Rectal smooth muscle tissue (tissue), 1 donor: ENCODE measurements at regions not wholly inside any gene's neighbourhood (a gene's known extent, or its start where the extent isn't known, plus 50 kb on each side); places are given as distances from the start of the nearest gene placed in this dataset.

Source experiments
- H3K27ac ChIP-seq: one replicate; pipeline ENCODE4 v1.7.0; 2013; ENCODE audit warnings: low read depth, low read length, inconsistent platforms
- H3K27me3 ChIP-seq: one replicate; pipeline ENCODE4 v1.7.0; 2013; ENCODE audit warnings: low read length; ENCODE audit not compliant: control insufficient read depth, insufficient read depth
- H3K36me3 ChIP-seq: one replicate; pipeline ENCODE4 v1.7.0; 2013; ENCODE audit warnings: low read length; ENCODE audit not compliant: control insufficient read depth, insufficient read depth
- H3K4me1 ChIP-seq: one replicate; pipeline ENCODE4 v1.7.0; 2013; ENCODE audit warnings: low read length; ENCODE audit not compliant: control insufficient read depth, insufficient read depth
- H3K4me3 ChIP-seq: one replicate; pipeline ENCODE4 v1.7.0; 2013; ENCODE audit warnings: low read length
- H3K9ac ChIP-seq: one replicate; pipeline ENCODE4 v1.7.0; 2013; ENCODE audit warnings: low read length

DNA sequence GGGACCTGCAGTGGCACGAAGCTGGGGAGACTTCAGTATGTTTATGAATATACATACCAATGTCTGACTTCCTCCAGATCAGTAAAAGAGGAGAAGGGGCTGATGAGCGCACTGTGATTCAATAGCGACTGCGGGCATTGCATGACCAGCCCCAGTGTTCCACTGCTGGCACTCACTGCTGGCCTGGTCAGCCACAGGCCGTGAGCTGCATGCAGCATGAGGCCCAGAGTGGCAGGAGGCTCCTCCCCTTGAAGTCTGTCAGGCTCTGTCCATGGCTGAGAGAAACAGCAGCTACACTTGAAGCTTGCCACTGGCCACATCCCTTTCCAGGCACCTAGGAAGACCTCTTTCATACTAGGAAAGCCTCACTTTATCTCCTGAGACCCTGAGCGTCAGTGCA lies 265.9 kb upstream of the CDYL start:
- Histone ChIP-seq H3K27ac (no peak overlapping the region), H3K4me1 (no peaks in the 10 kb centered on the region), H3K27me3 (no peaks in the 10 kb centered on the region), H3K4me3 (no peak overlapping the region), H3K9ac (no peak overlapping the region), H3K36me3 (no peaks in the 10 kb centered on the region)

DNA sequence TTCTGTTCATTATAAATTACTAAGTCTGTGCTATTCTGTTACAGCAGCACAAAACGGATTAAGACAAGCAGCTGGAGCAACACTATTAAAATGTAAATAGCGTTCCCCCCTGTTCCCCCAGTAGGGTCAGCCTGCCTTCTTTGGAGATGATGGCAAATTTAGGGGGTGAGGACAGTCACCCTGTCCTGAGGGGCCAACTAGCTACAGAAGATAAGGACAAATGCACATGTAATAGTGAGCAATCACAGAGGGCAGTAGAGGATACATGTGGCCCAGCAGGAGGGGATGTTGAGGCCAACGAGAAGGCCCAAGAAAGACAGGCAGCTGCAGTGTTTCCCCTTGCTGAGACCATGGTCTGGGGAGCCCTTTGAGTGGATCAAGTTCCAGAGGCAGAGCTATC lies 266.7 kb upstream of the CDYL start:
- Histone ChIP-seq H3K27me3 (no peaks in the 10 kb centered on the region), H3K9ac (no peak overlapping the region), H3K4me3 (no peak overlapping the region), H3K4me1 (no peaks in the 10 kb centered on the region), H3K27ac (no peak overlapping the region), H3K36me3 (no peaks in the 10 kb centered on the region)

DNA sequence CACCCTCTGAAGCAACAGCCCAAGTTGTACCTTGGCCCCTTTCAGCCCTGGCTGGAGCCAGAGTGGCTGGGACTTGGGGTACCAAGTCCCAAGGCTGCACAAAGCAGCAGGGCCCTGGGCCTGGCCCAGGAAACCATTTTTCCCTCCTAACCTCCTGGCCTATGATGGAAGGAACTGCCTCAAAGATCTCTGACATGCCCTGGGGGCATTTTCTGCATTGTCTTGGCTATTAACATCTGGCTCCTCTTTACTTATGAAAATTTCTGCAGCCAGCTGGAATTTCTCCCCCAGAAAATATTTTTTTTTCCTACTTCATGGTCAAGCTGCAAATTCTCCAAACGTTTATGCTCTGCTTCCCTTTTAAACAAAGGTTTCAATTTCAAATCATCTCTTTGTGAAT lies 269.4 kb upstream of the CDYL start:
- Histone ChIP-seq H3K4me1 (no peaks in the 10 kb centered on the region), H3K27me3 (no peaks in the 10 kb centered on the region), H3K36me3 (no peaks in the 10 kb centered on the region), H3K27ac (no peak overlapping the region), H3K4me3 (no peak overlapping the region), H3K9ac (no peak overlapping the region)

DNA sequence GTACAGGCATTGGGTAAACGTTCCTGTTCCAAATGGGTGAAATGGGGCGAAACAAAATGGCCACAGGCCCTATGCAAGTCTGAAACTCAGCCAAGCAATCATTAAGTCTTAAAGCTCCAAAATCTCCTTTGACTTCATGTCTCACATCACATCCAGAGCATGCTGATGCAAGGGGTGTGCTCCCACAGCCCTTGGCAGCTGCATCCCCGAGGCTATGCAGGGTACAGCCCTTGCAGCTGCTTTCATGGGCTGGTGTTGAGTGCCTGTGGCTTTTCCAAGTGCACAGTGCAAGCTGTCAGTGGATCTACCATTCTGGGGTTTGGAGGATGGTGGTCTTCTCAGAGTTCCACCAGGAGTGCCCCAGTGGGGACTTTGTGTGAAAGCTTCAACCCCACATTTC lies 270.0 kb upstream of the CDYL start:
- Histone ChIP-seq H3K36me3 (no peaks in the 10 kb centered on the region), H3K4me1 (no peaks in the 10 kb centered on the region), H3K9ac (no peak overlapping the region), H3K4me3 (no peak overlapping the region), H3K27ac (no peak overlapping the region), H3K27me3 (no peaks in the 10 kb centered on the region)

DNA sequence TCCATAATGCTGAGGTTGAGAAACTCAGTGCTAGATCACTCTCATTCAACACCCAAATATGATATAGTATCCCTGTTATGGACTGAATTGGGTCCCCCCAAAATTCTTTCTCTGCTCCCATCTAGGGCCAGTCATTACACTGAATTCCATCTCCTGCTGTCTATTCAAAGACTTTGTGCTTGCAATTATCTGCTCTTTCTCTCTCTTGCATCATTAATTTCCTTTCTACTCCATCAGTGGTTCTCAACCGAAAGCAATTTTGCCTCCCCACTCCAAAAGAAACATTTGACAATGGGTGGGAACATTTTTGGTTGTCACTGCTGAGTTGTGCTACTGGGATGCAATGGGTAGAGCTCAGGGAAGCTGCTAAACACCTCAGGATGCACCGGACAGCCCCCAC lies 271.5 kb upstream of the CDYL start:
- H3K36me3 ChIP-seq: no peaks in the 10 kb centered on the region
- H3K27me3 ChIP-seq: no peaks in the 10 kb centered on the region
- no peak overlapping the region for H3K27ac ChIP-seq
- H3K4me1 ChIP-seq: no peaks in the 10 kb centered on the region
- H3K4me3 ChIP-seq: no peak overlapping the region
- H3K9ac ChIP-seq: no peak overlapping the region

DNA sequence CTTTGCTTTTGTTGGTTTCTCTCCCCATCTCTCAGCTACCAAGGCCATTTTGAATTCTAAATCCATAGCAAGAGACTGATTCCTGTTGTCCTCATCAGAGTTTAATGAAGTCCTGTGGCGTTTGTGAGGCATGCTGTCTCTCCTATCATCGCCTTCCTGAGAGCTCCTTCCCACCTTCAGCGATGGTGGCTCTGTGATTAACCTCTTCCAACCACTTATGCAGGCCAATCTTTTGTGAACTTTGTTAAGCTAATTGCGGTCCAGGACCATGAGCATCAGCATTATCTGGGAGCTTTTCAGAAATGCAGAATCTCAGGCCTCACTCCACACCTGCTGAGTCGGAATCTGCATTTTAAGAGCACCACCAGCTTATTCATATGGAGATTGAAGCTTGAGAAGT lies 272.5 kb upstream of the CDYL start:
- Histone ChIP-seq H3K27me3 (no peaks in the 10 kb centered on the region), H3K4me3 (no peak overlapping the region), H3K36me3 (no peaks in the 10 kb centered on the region), H3K27ac (no peak overlapping the region), H3K4me1 (no peaks in the 10 kb centered on the region), H3K9ac (no peak overlapping the region)

DNA sequence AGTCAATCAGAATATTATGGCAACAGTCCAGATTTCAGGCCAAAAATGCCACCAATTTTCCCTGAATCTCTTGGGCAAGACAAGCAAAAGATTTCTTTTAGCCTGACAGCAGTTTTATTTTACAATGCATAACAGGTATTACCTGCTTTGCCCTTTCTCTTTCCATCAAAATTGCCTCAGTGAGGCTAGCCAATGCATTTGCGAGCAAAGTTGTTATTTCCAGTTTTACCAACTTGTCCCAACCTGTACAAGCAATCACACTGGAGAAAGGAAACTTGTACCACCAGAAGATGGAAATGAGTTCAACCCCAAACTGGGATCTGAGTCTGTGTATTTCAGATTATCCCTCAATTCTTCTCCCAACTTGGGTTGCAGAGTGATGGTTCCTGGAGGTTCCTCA lies 279.9 kb upstream of the CDYL start:
- H3K4me3 ChIP-seq: no peak overlapping the region
- no peaks in the 10 kb centered on the region for H3K36me3 ChIP-seq
- H3K9ac ChIP-seq: no peak overlapping the region
- H3K27me3 ChIP-seq: no peaks in the 10 kb centered on the region
- H3K27ac ChIP-seq: no peak overlapping the region
- H3K4me1 ChIP-seq: no peaks in the 10 kb centered on the region

DNA sequence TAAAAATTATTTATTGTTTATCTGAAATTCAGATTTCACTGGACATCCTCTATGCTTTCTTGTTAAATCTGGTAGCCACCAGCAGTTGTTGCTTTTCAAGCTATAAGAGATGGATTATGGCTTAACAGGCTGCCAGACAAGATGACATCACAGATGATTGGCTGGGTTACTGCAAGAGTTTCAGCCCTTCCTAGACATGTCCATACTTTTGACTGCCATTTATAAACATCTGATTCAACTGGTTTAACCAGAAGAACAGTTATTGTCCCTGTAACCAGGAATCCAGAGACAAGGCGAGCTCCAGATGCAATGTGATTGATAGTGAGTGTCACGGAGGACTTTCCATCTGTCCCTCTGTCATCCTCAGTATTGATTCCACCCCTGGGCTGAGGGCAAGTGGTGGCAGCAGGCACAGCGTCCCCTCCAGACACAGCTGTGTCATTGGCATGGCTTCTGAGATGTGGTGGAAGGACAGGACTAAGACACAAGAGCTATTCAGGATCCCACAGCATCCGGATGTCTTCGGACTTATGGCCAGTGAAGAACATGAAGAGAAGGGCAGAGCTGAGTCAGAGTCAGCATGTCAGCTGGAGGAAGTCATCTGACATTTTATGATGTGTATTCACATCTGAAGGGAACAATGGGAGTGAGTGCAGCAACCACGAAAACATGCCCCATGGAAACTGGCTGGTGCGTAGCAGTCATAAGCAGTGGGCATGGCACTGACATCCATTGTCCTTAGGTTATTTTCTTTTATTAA lies 284.5 kb upstream of the CDYL start:
- Histone ChIP-seq H3K27me3 (no peaks in the 10 kb centered on the region), H3K4me3 (no peak overlapping the region), H3K4me1 (no peaks in the 10 kb centered on the region), H3K27ac (no peak overlapping the region), H3K36me3 (no peaks in the 10 kb centered on the region), H3K9ac (no peak overlapping the region)

DNA sequence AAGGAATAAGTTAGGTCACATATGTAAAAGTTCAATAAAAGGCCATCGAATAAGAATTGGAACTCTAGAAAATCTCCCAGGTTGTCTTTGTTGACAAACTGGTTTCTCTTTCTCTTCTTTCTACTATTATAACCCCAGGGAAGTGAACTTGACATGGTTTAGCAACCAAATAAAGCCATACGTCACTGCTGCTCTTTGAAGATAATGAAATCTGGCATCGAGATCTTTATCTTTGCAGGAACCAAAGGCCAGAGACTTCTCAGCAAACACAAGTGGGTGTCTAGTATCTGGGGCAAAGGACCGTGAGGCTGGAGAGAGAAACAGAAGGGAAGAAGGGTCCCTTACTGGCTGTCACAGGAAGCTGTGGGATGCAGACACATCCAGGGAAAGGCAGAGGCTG lies 286.7 kb upstream of the CDYL start:
- Histone ChIP-seq H3K36me3 (no peaks in the 10 kb centered on the region), H3K27ac (no peak overlapping the region), H3K4me3 (no peak overlapping the region), H3K27me3 (no peaks in the 10 kb centered on the region), H3K9ac (no peak overlapping the region), H3K4me1 (no peaks in the 10 kb centered on the region)

DNA sequence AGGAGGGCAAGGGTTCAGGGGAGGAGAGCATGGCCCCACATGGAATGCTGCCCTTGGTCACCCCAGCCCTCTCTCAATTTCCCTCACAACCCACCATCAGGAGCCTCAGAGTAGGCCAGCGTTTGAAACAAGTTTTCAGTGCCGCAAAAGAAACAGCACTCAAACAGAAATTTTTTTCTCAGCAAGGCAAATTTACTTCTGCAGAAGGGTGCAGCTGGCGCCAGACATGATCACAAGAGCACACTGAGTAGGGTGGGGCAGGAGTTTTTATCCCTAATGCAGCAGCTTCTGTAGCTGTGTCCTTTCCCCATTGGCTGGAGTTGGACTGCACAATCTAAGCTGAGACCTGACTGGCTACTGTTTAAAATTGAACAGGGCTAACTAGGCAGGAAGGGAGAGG lies 287.8 kb upstream of the CDYL start:
- no peaks in the 10 kb centered on the region for H3K36me3 ChIP-seq
- no peaks in the 10 kb centered on the region for H3K27me3 ChIP-seq
- H3K27ac ChIP-seq: no peak overlapping the region
- H3K4me1 ChIP-seq: no peaks in the 10 kb centered on the region
- no peak overlapping the region for H3K9ac ChIP-seq
- H3K4me3 ChIP-seq: no peak overlapping the region

DNA sequence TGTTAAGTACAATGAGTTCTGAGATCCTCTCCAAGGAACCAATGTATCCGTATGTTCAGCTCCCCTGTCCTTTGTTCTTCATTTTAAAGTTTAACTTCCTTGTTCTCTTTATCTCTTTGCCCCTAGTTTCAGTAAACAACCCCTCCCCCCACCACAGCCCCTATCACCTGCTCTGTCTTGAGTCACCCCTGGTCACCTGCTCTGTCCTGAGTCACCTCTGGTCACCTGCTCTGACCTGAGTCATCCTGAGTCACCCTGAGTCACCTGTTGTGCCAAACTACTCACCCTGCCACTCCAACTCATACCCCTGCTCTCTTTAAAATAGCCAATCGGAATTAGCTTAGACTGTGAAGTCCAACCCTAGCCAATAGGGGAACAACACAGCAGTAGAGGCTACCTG lies 288.7 kb upstream of the CDYL start:
- H3K9ac ChIP-seq: no peak overlapping the region
- no peak overlapping the region for H3K4me3 ChIP-seq
- no peaks in the 10 kb centered on the region for H3K36me3 ChIP-seq
- H3K4me1 ChIP-seq: no peaks in the 10 kb centered on the region
- H3K27ac ChIP-seq: no peak overlapping the region
- no peaks in the 10 kb centered on the region for H3K27me3 ChIP-seq

DNA sequence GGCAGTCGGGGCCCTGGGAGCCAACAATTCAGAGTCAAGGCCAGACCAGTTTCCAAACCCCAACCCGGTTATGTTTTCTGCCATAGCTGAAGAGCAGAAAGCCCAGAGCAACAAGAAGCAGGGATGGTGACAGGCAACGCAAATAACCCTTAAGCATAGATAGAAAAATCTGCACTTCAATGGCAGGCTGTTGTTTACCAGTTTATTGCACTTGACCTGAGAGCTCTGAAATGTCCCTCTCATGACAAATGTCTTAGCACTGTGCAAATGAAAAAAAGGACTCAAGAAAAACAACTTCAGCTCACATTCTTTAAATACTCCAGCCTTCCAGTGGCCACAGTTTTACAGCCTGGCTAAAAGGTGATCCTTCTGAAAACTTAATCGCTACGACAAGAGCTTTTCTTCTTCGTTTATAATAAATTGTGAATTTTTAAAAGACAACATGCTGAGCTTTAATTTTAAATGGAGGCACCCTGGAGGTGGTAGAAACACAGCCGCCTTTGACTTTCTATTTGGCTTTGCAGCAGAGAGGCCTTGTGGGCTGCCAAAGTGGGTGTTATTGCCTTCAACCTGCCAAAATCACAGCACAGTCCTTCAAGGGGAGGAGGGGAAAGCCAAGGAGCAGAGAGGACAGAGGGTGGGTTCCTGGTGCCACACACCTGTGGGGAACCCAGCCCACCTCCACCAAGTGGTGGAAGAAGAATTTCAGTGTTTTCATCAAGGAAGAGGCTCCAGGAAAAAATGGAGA lies 289.5 kb upstream of the CDYL start:
- Histone ChIP-seq H3K4me1 (no peaks in the 10 kb centered on the region), H3K4me3 (no peak overlapping the region), H3K27ac (no peak overlapping the region), H3K9ac (no peak overlapping the region), H3K36me3 (no peaks in the 10 kb centered on the region), H3K27me3 (no peaks in the 10 kb centered on the region)

DNA sequence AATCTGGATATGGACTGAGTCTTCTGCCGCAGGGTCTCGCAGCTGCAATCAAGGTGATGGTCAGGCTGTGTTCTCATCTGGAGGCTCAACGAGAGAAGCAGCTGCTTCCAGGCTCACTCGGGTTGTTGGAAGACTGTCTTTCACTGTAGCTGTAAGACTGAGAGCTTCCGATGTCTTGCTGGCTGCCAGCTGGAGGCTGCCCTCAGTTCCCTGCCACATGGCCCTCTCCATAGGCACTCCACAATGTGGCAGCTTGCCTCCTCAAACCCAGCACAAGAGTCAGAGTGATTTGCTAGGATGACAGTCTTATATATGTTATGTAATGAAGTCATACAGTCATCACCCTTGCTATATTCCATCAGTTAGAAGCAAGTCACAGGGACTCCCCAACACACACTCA lies 290.5 kb upstream of the CDYL start:
- no peak overlapping the region for H3K27ac ChIP-seq
- no peak overlapping the region for H3K9ac ChIP-seq
- H3K27me3 ChIP-seq: no peaks in the 10 kb centered on the region

More for the DNA sequence above, 290.5 kb upstream of the CDYL start:
- Histone ChIP-seq H3K4me3 (no peak overlapping the region), H3K4me1 (no peaks in the 10 kb centered on the region), H3K36me3 (no peaks in the 10 kb centered on the region)
